ENCODE measurements at regions not wholly inside any gene's neighbourhood (a gene's known extent, or its start where the extent isn't known, plus 50 kb on each side); places are given as distances from the start of the nearest gene placed in this dataset.

DNA sequence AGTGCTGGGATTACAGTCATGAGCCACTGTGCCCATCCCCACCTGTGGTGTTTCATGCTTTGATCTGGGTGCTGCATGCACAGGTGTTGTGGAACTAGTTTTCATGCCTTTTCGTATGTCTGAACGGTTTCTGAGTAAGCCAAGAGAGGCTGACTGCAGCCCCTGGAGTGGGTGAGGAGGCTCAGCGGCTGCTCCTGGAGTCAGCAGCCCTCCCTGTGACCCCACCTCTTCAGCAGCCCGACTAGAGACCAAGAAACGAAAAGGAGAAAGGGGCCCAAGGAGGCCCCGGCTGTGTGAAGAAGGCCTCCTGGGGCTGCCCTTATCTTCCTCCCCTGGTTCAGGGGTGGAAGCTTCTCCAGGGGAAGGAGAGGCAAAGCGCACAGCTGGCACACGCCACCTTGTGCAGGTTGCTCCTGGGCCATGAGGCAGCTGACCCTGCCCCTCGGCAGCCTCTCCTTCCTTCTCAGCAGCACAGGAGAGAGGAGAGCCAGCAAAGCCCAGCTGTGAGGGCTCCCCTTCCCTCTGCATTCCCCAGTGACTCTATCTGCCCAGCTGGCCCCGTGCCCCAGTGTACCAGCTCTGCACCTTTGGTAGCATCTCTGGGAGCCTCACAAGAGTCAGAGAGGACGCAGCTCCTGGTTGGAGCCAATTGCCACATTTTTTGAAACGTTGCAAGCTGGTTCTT is 182.5 kb upstream of the HS6ST1 start:
- POLR2A ChIA-PET = no interaction called here
- Mint-ChIP-seq H3K4me1 (ENCODE audit: low read depth) (no peaks in the 10 kb centered on the region), H3K4me3 (no peak overlapping the region), H3K9me3 (no peaks in the 10 kb centered on the region), H3K27me3 (no peaks in the 10 kb centered on the region), H3K36me3 (no peaks in the 10 kb centered on the region), H3K27ac (no peak overlapping the region)
- intact Hi-C loops (cut with micrococcal nuclease) = no loop called here
- CTCF ChIA-PET = no interaction called here
- DNase-seq = no peak

DNA sequence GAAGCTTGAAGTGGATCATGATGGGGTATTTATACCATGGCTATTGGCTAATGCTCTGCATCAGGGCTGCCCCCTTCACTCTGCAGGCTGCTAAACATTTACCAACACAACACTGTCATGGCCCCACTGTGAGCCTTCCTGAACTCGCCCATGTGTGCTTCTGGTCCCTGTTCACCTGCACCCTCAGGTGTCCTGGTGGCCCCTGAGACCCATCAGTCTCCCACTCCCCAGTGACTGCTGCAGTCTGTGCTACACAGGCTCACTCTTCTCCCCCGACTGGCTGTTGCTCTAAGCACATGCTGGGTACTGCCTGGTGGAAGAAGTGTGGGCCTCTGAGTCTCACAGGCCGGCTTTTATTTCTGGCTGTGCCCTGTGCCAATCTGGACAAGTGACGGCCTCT is 183.0 kb upstream of the HS6ST1 start:
- H3K27me3 Mint-ChIP-seq = no peaks in the 10 kb centered on the region
- no peak for DNase-seq
- no peak overlapping the region for H3K27ac Mint-ChIP-seq
- no peaks in the 10 kb centered on the region for H3K36me3 Mint-ChIP-seq
- no peaks in the 10 kb centered on the region for H3K9me3 Mint-ChIP-seq
- ChIA-PET POLR2A (no interaction called here), CTCF (no interaction called here)
- no peak overlapping the region for H3K4me3 Mint-ChIP-seq
- intact Hi-C loops (cut with micrococcal nuclease) = no loop called here
- H3K4me1 Mint-ChIP-seq (ENCODE audit: low read depth) = no peaks in the 10 kb centered on the region

DNA sequence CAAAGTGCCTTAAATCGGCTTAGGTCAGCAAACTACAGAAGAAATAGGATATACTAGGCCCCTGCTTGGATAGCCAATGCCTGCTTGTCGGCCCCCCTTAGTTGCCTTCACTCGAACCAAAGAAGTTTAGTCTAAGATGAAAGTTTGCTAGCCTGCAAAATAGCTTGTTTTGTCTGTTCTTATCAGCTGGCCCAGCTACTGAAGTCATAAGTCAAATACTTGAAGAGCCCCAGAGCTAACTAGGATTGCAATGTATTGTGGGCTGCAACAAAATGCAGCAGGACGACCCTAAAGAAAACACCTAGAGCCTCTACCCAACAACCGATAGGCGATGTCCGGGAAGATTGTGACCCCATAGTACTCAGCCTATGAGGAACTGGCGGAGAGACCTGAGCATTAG is 183.5 kb upstream of the HS6ST1 start:
- intact Hi-C loops (cut with micrococcal nuclease) = no loop called here
- Mint-ChIP-seq H3K4me3 (no peak overlapping the region), H3K27me3 (no peaks in the 10 kb centered on the region), H3K27ac (no peak overlapping the region), H3K4me1 (ENCODE audit: low read depth) (no peaks in the 10 kb centered on the region), H3K36me3 (no peaks in the 10 kb centered on the region), H3K9me3 (no peaks in the 10 kb centered on the region)
- CTCF ChIA-PET = no interaction called here
- no peak for DNase-seq
- POLR2A ChIA-PET = no interaction called here

DNA sequence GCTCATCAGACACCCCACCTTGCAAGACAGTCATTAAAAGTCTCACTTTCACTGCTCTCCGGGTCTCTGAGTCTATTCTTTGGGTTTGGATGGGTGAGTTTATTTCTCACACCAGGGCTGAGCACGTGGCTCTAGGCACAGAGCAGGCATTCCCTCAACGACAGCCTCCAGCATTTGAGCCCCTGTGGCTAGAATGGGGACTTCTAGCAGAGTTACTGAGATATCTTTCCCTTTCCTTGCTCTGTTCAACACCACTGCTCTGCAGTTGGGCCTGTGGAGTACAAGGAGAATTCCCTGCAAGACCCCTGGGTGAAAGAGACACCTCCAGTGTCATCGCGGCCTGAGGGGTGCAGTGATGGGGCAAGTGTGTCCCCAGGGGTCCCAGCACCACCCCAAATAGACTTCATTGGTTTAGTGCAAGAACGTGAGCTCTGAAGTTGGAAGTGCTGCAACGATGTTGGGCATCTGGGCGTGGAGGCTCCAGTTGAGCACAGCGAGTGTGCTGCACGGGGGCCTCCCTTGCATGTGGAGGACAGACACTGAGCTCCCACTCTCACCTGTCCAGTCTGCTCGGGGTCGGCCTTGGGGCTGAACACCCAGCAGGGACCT is 184.1 kb upstream of the HS6ST1 start:
- no peaks in the 10 kb centered on the region for H3K9me3 Mint-ChIP-seq
- H3K27ac Mint-ChIP-seq = no peak overlapping the region
- POLR2A ChIA-PET = no interaction called here
- H3K36me3 Mint-ChIP-seq = no peaks in the 10 kb centered on the region
- H3K4me3 Mint-ChIP-seq = no peak overlapping the region
- no peaks in the 10 kb centered on the region for H3K4me1 Mint-ChIP-seq (ENCODE audit: low read depth)
- CTCF ChIA-PET = no interaction called here
- no peak for DNase-seq
- no peaks in the 10 kb centered on the region for H3K27me3 Mint-ChIP-seq
- intact Hi-C loops (cut with micrococcal nuclease) = no loop called here

DNA sequence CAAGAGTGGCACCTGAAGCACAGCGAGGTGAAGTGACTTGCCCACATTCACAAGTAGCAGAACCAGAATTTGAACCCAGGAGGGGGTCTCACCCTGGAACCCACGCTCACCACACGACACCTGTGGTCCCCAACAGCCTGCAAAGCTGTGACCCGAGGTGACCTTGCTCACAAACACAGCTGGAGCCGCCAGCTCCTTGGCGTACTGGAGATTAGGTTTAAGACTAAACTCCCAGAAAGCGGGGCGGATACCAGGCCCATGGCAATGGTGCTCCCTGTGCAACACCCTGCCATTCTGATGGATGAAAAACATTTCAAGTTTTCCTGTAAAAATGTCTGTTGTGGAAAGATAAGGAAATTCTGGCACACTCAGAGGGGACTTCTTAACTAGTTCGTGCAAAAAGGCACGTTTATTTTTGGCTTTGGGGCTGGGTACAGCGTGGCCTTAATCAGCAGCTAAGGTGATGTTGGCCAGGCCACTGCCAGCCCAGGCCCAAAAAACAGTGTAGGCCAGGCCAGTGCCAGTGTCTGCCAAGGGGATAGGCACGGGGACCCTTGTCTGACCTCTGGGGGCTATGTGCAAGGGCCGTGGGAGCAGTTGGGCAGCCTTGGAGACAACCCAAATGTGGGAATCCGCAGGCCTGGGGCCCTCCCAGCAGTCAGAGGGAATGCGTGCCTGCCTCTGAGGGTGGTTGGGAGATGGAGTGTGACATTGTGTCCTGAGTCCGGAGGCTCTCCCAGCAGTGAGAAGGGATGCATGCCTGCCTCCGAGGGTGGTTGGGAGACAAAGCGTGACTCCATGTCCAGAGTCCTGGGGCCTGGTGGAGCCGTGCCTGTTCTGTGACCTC is 185.0 kb upstream of the HS6ST1 start:
- H3K36me3 Mint-ChIP-seq = no peaks in the 10 kb centered on the region
- CTCF ChIA-PET = interaction anchor here (0.5 kb wide), 1 partner anchor 104 kb away, joined by 3 read pairs; no protein-coding TSS in a partner anchor
- intact Hi-C loops (cut with micrococcal nuclease) = no loop called here
- H3K27me3 Mint-ChIP-seq = no peaks in the 10 kb centered on the region
- H3K27ac Mint-ChIP-seq = no peak overlapping the region
- H3K9me3 Mint-ChIP-seq = no peaks in the 10 kb centered on the region
- H3K4me3 Mint-ChIP-seq = no peak overlapping the region
- POLR2A ChIA-PET = no interaction called here
- no peak for DNase-seq
- no peaks in the 10 kb centered on the region for H3K4me1 Mint-ChIP-seq (ENCODE audit: low read depth)

DNA sequence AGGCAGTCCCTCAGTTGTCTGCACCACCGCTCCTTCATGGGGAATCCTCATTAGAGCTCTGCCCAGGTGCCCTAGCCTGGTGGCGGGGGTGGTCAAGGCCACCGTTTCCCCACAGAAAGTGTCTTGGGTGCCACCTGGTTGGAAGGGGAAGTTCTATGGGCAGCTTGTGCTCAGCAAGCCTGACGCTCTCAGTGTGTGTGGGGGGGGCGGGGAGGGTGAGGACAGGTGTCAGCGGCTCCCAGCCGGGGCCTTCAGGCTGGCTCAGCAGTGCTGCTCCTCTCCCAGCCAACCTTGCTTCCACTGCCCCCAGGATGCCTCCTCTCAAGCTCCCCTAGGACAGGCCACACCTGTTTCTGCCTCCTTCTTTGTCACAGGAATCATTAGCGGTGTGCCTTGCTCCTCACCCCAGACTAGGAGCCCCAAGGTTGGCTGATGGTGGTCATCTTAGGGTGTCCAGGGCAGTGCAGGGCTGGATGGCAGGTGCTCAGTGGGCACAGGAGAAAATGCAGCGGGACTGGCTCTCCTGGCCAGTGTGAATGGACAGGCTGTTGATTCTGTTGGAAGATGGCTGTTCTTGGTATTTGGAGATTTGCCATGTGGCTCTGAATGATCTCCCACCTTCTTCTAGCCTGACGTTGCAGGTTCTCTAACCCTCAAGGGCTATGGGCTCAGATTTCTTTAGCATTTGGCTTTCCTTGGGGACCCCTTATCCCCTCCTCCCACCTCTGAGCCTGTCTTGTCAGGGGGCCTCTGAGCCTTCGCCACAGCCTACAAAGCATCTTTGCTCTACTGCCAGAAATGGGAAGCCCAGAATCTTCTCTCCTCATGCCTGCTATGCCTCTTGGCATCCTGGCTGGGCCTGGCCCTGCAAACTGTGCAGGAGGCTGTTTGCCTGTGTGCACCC is 185.8 kb upstream of the HS6ST1 start:
- Mint-ChIP-seq H3K27me3 (no peaks in the 10 kb centered on the region), H3K4me1 (ENCODE audit: low read depth) (no peaks in the 10 kb centered on the region), H3K27ac (no peak overlapping the region), H3K36me3 (no peaks in the 10 kb centered on the region), H3K4me3 (no peak overlapping the region), H3K9me3 (no peaks in the 10 kb centered on the region)
- intact Hi-C loops (cut with micrococcal nuclease) = no loop called here
- no peak for DNase-seq
- POLR2A ChIA-PET = no interaction called here
- CTCF ChIA-PET = no interaction called here

DNA sequence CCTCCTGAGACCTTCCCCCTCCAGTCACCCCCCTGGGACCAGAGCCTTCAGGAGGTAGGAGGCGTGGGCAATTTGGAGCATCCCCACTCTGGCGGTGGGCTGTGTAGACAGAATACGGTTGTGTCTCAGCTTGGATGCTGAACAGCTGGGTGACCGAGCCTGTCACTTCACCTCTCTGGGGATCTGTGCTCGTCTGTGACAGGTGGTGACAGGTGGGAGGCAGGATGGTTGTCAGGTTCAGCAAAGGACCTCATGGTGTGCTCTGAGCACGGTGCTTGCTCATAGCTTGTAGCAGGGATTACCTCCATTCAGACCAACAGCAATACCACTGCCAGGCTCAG is 186.5 kb upstream of the HS6ST1 start:
- POLR2A ChIA-PET = no interaction called here

DNA sequence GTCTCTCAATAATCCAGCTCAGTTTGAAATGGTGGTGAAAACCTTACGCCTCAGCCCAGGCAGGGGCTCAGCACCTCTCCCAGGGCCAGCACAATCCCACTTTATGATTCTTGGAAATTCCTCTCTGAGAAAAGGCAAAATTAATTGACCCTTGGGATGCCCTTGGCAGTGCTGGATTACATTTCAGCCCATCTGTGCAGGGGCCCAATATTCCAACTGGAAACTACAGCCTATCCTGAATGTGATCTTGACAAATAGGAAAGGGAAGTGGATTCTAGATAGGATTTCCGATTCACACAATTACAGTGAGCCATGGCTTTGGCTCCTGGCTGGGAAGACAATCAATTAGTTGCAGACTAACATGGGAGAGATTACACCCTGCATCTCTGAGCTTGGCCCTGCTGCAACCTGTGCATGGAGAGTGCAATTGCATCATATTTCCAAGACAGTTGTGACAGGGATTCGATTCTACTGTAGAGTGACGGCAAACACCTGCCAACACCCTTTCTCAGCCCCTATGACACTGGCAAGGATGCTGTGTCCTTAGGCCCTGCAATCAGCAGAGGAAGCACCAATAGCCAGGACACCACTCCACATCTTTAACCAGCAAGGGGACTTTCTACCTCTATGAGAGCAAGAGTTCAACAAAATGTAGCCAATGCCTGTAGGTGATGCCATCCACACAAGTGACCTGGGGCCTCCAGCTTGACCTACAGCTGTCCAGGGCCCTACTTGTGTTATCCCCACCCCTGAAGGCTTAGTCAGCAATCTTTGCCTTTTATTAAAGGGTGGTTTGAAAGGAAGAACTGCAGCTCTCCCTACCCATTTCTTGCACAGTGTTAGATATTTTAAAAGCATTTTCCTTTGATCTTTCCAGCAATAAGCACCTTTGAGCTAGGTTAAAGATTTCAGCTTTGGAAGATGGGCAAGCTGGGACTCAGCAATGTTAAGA is 187.2 kb upstream of the HS6ST1 start:
- H3K27ac Mint-ChIP-seq = no peak overlapping the region
- peaks cover 4% of the 10 kb centered on the region for H3K27me3 Mint-ChIP-seq
- ChIA-PET POLR2A (no interaction called here), CTCF (no interaction called here)
- H3K4me1 Mint-ChIP-seq (ENCODE audit: low read depth) = no peaks in the 10 kb centered on the region
- no peaks in the 10 kb centered on the region for H3K9me3 Mint-ChIP-seq
- no peak overlapping the region for H3K4me3 Mint-ChIP-seq
- intact Hi-C loops (cut with micrococcal nuclease) = no loop called here
- DNase-seq = no peak
- no peaks in the 10 kb centered on the region for H3K36me3 Mint-ChIP-seq

More for the DNA sequence above, 186.5 kb upstream of the HS6ST1 start:
- H3K36me3 Mint-ChIP-seq = no peaks in the 10 kb centered on the region
- intact Hi-C loops (cut with micrococcal nuclease) = no loop called here
- H3K27ac Mint-ChIP-seq = no peak overlapping the region
- peaks cover under 1% of the 10 kb centered on the region for H3K27me3 Mint-ChIP-seq
- no peaks in the 10 kb centered on the region for H3K4me1 Mint-ChIP-seq (ENCODE audit: low read depth)
- no peaks in the 10 kb centered on the region for H3K9me3 Mint-ChIP-seq
- CTCF ChIA-PET = no interaction called here
- no peak overlapping the region for H3K4me3 Mint-ChIP-seq
- no peak for DNase-seq

DNA sequence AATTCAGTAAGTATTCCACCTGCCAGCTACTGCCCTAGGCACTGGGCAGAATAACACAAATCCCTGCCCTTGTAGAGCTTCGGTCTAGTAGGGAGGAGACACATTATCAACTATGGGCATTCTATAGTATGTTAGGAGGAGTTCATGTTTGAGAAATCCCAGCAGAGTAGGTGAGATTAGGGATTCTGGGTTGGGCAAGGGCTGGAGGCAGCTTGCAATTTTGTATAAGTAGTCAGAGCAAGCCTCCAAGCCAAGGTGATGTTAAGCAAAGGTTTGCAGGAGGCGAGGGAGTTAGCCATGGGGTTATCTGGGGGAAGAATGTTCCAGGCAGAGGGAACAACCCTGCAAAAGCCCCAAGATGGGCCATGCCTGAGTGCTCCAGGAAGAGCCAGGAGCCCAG is 187.9 kb upstream of the HS6ST1 start:
- H3K4me1 Mint-ChIP-seq (ENCODE audit: low read depth) = no peaks in the 10 kb centered on the region
- no peak for DNase-seq
- ChIA-PET POLR2A (no interaction called here), CTCF (no interaction called here)
- H3K27ac Mint-ChIP-seq = no peak overlapping the region
- no peaks in the 10 kb centered on the region for H3K9me3 Mint-ChIP-seq
- H3K36me3 Mint-ChIP-seq = no peaks in the 10 kb centered on the region
- no peak overlapping the region for H3K4me3 Mint-ChIP-seq
- peaks cover 4% of the 10 kb centered on the region for H3K27me3 Mint-ChIP-seq
- intact Hi-C loops (cut with micrococcal nuclease) = no loop called here

DNA sequence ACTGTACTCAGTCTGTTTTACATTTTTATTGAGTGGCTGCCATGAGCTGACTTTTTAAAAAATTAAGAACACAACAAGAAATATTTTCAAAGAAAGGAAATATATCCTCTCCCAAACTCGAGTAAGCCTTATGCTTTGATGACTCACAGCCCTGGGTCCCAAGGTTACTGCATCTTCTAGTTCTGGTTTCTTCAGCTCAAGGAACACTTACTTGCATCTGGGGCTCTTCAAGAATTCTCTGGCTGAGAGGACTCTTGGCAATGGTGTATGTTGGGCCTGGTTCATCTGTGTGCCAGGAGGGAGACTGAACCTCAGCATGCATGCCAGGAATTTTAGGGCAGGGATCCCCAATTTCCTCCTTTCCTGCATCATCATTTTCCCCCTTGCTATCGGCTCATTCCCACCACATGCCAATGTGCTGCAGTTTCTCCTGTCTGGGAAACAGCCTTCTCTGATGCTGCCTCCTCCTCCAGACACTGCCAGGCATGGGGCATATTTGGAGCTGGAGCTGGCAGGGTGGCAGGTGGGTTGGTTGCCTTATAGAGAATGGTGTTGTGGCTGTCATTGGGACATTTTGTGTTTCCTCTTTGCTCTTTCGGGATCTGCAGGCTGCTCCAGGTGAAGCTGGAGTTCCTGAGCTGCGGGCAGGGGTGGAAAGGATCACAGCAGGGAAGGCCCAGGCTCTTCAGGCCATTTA is 192.2 kb upstream of the HS6ST1 start:
- POLR2A ChIA-PET = no interaction called here
- Mint-ChIP-seq H3K9me3 (no peaks in the 10 kb centered on the region), H3K27me3 (peaks cover 4% of the 10 kb centered on the region), H3K4me1 (ENCODE audit: low read depth) (no peaks in the 10 kb centered on the region), H3K4me3 (no peak overlapping the region), H3K36me3 (no peaks in the 10 kb centered on the region), H3K27ac (no peak overlapping the region)
- intact Hi-C loops (cut with micrococcal nuclease) = no loop called here
- CTCF ChIA-PET = interaction anchor here (0.6 kb wide), 1 partner anchor 42 kb away, joined by 3 read pairs; no protein-coding TSS in a partner anchor
- no peak for DNase-seq

DNA sequence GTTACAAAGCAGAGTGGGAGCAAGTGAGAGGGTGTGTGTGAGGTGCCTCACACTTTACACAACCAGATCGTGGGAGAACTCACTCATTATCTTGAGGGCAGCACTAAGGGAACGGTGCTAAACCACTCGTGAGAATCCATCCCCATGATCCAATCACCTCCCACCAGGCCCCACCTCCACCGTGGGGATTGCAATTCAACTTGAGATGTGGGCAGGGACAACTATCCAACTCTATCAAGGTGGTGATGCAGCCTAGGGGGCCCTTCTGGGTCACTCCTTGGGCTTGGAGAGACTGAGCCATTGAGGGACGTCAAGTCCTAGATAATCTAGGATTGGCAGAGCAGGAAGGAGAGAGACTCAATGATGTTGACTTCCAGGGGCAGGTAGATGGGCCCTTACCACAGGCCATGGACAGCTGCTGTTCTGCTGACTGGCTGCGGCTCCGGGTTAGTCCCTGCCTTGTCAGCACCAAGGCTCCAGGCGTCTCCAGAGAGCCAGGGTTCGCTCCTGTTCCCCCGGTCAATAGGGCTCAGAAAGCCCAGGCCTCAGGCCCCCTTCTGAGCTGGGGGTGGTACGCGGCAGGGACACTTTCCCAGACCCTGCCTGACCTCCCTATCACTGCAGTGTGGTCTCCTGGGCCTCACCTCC is 193.2 kb upstream of the HS6ST1 start:
- H3K4me1 Mint-ChIP-seq (ENCODE audit: low read depth) = no peaks in the 10 kb centered on the region
- H3K27me3 Mint-ChIP-seq = peaks cover 4% of the 10 kb centered on the region
- no peak for DNase-seq
- no peak overlapping the region for H3K27ac Mint-ChIP-seq
- intact Hi-C loops (cut with micrococcal nuclease) = no loop called here
- no peaks in the 10 kb centered on the region for H3K9me3 Mint-ChIP-seq
- POLR2A ChIA-PET = no interaction called here
- no peaks in the 10 kb centered on the region for H3K36me3 Mint-ChIP-seq
- H3K4me3 Mint-ChIP-seq = no peak overlapping the region
- CTCF ChIA-PET = no interaction called here

Data from activated CD4-positive, alpha-beta memory T cell treated with anti-CD3 and anti-CD28 coated beads for 36 hours (primary cell).